SK-N-SH treated with all-trans-retinoic acid at 6 μM for 48 hours (cell line): ENCODE measurements at regions not wholly inside any gene's neighbourhood (a gene's known extent, or its start where the extent isn't known, plus 50 kb on each side); places are given as distances from the start of the nearest gene placed in this dataset.

ENCODE experiments used
- BACH2 ChIP-seq: fragments of 250-450 bp; sonication (Bioruptor Pico); IDR thresholded peaks from 2 replicates; pipeline ENCODE4 v1.9.0; 2021; ENCODE audit warnings: mild to moderate bottlenecking, borderline replicate concordance
- PATZ1 ChIP-seq: fragments of 250-450 bp; sonication (Bioruptor Pico); IDR thresholded peaks from 2 replicates; pipeline ENCODE4 v1.8.0; 2020; ENCODE audit warnings: mild to moderate bottlenecking, moderate library complexity, borderline replicate concordance
- RARB ChIP-seq: fragments of 250-450 bp; sonication (Bioruptor Pico); IDR thresholded peaks from 2 replicates; pipeline ENCODE4 v1.8.0; 2021; ENCODE audit warnings: mild to moderate bottlenecking, moderate library complexity
- TOX ChIP-seq: fragments of 250-450 bp; sonication (Bioruptor Pico); IDR thresholded peaks from 2 replicates; pipeline ENCODE4 v1.8.0; 2021; ENCODE audit warnings: mild to moderate bottlenecking, moderate library complexity, borderline replicate concordance
- ZFP3 ChIP-seq: fragments of 250-450 bp; sonication (Bioruptor Pico); IDR thresholded peaks from 2 replicates; pipeline ENCODE4 v1.5.0; 2020; ENCODE audit warnings: mild to moderate bottlenecking, moderate library complexity
- ZFP30 ChIP-seq: fragments of 450-650 bp; formaldehyde crosslinking; IDR thresholded peaks from 2 replicates; pipeline ENCODE4 v1.5.0; 2022; ENCODE audit warnings: mild to moderate bottlenecking, moderate library complexity
- ZNF565 ChIP-seq: fragments of 450-650 bp; formaldehyde crosslinking; conservative IDR thresholded peaks from 2 replicates; pipeline ENCODE4 v1.5.0; 2020; ENCODE audit warnings: low read depth, mild to moderate bottlenecking, moderate library complexity
- ZNF8 ChIP-seq: fragments of 450-650 bp; formaldehyde crosslinking; IDR thresholded peaks from 2 replicates; pipeline ENCODE4 v1.5.0; 2020; ENCODE audit warnings: mild to moderate bottlenecking, moderate library complexity

DNA sequence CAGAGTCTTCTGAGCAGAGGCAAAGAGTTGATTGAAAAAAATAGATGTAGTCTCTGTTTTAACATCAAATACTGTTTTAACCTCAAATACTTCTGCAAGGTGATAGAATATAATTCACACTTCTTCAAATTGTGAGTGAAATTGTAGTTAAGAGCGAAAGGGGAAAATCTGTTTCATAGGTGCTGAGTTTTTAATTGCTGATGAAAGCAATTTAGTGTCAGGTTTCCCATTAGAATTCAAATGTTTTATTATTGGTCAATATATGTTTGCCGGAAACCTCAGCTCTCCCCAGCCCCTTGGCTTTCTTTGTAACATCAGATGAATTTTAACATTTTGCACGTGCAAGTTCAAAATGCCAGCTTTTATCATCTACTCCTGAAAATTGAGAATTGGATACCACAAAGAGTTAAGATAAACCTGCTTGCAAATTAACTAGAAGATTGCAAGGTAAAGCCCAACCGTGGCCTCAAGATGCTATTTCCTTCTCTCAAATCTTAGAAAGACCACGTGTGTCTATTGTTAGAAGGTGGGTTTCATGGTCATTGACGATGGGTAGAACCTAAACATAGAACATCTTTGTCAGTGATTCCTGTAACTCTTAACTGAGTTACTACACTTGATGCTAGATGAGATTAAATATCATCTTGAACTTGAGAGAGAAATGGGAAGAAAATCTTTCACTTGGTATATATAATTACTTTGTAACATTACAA, 1824.2 kb upstream of the TENM3 start:
- TF ChIP-seq ZNF8 (CRISPR knock-in tag), result no peak
- no peak for TF ChIP-seq PATZ1 (CRISPR knock-in tag)
- TF ChIP-seq TOX (CRISPR knock-in tag), result no peak
- no peak for TF ChIP-seq RARB (CRISPR knock-in tag)
- no peak for TF ChIP-seq ZNF565 (CRISPR knock-in tag)
- TF ChIP-seq ZFP3, result no peak
- TF ChIP-seq BACH2, result no peak
- TF ChIP-seq ZFP30 (CRISPR knock-in tag), result no peak
